Neural crest cell (in vitro differentiated cells): ENCODE measurements at regions not wholly inside any gene's neighbourhood (a gene's known extent, or its start where the extent isn't known, plus 50 kb on each side); places are given as distances from the start of the nearest gene placed in this dataset.

Experiments
- DNase-seq: peaks from one replicate; pipeline ENCODE4 v3.0.0; 2021; ENCODE audit warnings: low read depth, mixed read lengths, low spot score
- H3K27ac Mint-ChIP-seq: one replicate; pipeline ENCODE4 v1.8.0; 2021; ENCODE audit warnings: mild to moderate bottlenecking, mixed read lengths; ENCODE audit not compliant: unreplicated experiment
- H3K27me3 Mint-ChIP-seq: 2 replicates; pipeline ENCODE4 v1.8.0; 2021; ENCODE audit warnings: low read depth, mild to moderate bottlenecking, mixed read lengths
- H3K36me3 Mint-ChIP-seq: 2 replicates; pipeline ENCODE4 v1.8.0; 2021; ENCODE audit warnings: low read depth, mild to moderate bottlenecking, mixed read lengths
- H3K4me1 Mint-ChIP-seq: 2 replicates; pipeline ENCODE4 v1.8.0; 2021; ENCODE audit warnings: mixed read lengths
- H3K4me3 Mint-ChIP-seq: one replicate; pipeline ENCODE4 v1.8.0; 2021; ENCODE audit warnings: mild to moderate bottlenecking, mixed read lengths
- H3K9me3 Mint-ChIP-seq: 2 replicates; pipeline ENCODE4 v1.8.0; 2021; ENCODE audit warnings: mixed read lengths
- TF ChIP-seq, protein P1 (sequence below): fragments of 200-600 bp; sonication (generic); conservative IDR thresholded peaks from 2 replicates; pipeline ENCODE4 v1.5.0; 2021; ENCODE audit warnings: antibody characterized with exemption, mild to moderate bottlenecking

DNA sequence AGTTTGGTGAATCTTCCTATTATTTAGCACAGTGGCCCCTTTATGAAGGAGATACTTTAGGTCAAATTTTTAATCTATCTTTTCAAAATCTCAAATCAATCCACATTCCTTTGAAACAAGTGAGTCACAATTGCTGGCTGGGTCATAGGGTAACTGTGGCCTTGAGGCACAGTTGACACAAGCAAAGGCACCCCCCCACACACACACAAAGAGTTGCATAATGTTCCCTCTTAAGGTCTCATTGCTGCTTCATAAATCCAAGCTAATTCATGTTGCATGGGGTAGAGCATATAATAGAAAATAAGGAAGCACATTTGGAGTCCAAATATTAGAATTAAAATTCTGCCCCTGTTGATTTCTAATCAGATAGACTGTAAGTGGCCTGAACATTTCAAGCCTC, 171.5 kb downstream of the DLEU7 start:
- no peaks in the 10 kb centered on the region for H3K27me3 Mint-ChIP-seq
- TF ChIP-seq, protein P1, sequence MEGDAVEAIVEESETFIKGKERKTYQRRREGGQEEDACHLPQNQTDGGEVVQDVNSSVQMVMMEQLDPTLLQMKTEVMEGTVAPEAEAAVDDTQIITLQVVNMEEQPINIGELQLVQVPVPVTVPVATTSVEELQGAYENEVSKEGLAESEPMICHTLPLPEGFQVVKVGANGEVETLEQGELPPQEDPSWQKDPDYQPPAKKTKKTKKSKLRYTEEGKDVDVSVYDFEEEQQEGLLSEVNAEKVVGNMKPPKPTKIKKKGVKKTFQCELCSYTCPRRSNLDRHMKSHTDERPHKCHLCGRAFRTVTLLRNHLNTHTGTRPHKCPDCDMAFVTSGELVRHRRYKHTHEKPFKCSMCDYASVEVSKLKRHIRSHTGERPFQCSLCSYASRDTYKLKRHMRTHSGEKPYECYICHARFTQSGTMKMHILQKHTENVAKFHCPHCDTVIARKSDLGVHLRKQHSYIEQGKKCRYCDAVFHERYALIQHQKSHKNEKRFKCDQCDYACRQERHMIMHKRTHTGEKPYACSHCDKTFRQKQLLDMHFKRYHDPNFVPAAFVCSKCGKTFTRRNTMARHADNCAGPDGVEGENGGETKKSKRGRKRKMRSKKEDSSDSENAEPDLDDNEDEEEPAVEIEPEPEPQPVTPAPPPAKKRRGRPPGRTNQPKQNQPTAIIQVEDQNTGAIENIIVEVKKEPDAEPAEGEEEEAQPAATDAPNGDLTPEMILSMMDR: no peak
- peaks cover 45% of the 10 kb centered on the region for H3K4me1 Mint-ChIP-seq
- DNase-seq: no peak
- H3K4me3 Mint-ChIP-seq: no peak overlapping the region
- H3K36me3 Mint-ChIP-seq: no peaks in the 10 kb centered on the region
- H3K27ac Mint-ChIP-seq: peak overlapping the region; percentile 37
- H3K9me3 Mint-ChIP-seq: peaks cover 2% of the 10 kb centered on the region

DNA sequence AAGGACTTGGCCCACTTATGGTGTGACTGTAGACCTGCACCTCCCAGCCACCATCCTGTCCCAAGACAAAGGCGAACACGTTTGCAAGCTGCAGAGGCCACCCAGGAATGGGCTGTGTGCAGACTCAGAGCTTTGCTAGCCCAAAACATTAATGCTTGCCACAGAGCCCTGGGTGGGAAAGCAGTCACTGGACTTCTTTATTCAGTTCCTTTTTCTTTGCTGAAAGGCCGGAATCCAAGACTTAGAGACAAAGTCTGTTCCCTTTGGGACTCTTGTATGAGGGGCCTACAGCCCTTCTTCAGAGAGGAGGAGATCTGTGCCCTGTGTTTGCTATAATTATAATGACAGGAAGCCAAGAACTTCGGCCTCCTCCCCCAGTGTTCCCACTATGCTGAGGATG, 167.8 kb downstream of the DLEU7 start:
- Mint-ChIP-seq H3K9me3 (no peaks in the 10 kb centered on the region), H3K27me3 (no peaks in the 10 kb centered on the region), H3K27ac (no peak overlapping the region), H3K36me3 (peaks cover 3% of the 10 kb centered on the region), H3K4me3 (no peak overlapping the region), H3K4me1 (peaks cover 76% of the 10 kb centered on the region)
- no peak for DNase-seq
- TF ChIP-seq, protein P1: no peak

DNA sequence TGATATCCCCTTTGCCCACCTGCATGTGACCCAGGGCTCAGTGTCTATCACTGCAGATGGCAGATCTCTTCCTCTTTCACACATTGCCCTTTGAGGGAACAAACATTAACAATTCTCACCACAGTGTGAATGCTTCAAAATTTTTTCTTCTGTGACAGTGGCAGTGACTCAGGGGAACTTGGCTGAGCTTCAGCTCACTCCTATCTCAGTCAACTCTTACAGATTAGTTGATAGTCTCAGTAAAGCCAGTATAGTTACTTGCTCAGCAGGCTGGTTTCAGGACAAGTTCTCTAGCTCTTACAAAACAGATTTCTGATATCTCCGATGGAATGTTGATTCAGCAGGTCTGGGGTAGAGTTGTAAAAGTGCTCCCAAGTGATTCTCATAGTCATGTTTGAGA, 166.9 kb downstream of the DLEU7 start:
- TF ChIP-seq, protein P1: no peak
- no peak for DNase-seq
- Mint-ChIP-seq H3K4me1 (peaks cover 75% of the 10 kb centered on the region), H3K4me3 (no peak overlapping the region), H3K27me3 (no peaks in the 10 kb centered on the region), H3K9me3 (no peaks in the 10 kb centered on the region), H3K36me3 (peaks cover 3% of the 10 kb centered on the region), H3K27ac (peak overlapping the region; percentile 35)

DNA sequence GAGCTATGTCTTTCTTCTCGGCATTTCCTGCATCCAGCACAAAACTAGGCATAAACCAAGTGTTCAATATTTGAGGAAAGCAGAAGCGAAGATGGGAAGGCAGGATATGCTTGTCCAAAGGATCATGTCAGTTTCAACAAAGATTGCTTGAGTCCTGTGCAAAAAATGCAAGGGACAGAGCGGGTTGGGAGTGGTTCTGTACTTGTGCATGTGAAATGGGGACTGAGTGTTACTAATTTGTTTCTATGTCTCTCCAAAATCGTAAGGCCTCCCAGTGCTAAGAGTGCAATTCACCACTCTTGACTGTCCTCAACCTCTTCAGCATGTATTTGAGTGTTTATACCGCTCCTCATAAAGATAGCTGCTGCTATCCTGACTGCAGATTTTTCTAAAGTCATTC, 166.2 kb downstream of the DLEU7 start:
- Mint-ChIP-seq H3K4me3 (peak overlapping the region; percentile 79), H3K9me3 (no peaks in the 10 kb centered on the region), H3K4me1 (peaks cover 70% of the 10 kb centered on the region), H3K36me3 (peaks cover 3% of the 10 kb centered on the region), H3K27me3 (no peaks in the 10 kb centered on the region), H3K27ac (peak overlapping the region; percentile 35)
- DNase-seq: no peak
- TF ChIP-seq, protein P1: no peak

DNA sequence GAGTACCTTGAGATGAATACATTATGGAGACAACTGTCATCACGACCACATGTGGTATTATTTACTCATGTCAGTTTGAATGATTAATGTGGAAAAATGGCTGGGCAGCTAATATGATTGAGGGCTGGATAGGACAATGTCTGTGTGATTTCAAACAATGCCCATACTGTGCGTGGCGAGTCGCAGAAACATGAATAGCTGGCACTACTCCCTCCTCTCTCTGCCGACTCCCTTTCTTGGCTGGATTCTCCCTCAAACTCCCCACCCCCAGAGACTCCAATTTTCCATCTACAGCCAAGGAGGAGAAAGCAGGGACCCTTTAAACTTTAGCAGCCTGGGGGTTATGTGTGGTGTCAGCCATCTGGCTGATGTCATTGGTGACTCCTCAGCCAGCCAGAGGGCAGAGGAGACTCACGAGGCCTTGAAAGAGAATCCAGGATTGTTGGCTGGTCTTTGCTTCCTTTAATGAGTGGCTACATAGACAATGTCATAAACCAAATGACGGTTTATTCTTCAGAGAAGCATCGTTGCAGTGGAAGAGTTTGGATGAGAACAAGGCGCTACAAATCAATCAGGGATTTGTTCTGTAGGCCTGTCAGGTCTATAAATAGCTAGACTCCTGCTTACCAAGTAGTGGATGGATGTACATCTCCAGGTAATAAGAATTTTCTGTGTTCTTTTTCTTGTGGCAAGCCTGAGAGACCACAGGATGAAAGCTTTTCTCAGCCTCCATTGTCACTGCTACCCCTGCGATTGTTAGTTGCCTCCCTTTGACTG, 165.6 kb downstream of the DLEU7 start:
- Mint-ChIP-seq H3K27ac (peak overlapping the region; percentile 83), H3K4me1 (peaks cover 70% of the 10 kb centered on the region), H3K9me3 (no peaks in the 10 kb centered on the region), H3K27me3 (no peaks in the 10 kb centered on the region), H3K36me3 (peaks cover 3% of the 10 kb centered on the region), H3K4me3 (peak overlapping the region; percentile 79)
- TF ChIP-seq, protein P1: no peak
- no peak for DNase-seq
